GM19452 (cell line): ENCODE measurements at regions not wholly inside any gene's neighbourhood (a gene's known extent, or its start where the extent isn't known, plus 50 kb on each side); places are given as distances from the start of the nearest gene placed in this dataset.

Experiments
- ATAC-seq: cut with Tn5 transposase; IDR thresholded peaks from one replicate; pipeline ENCODE4 v1.9.1; 2021; ENCODE audit not compliant: unreplicated experiment

- no peak for ATAC-seq
Observed at GRCh38 chr2:51490576-51491234, 458.8 kb upstream of the NRXN1 start.

DNA sequence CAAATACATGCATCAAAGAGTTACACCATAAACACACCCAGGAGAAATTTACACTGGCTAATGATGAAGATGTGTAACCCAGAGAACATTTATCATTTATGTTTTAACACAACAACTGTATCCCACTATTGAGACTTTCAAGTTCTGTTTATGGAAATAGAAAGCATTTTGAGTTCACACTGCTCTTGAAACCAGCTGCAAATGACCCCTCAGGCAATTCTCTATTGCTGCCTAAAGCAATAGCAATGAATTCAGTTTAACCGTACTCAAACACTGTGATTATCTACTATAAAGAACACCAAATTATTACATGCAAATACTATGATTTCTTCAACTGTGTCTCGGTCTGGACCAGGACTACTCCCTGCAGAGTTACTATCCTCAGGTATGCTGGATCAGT is 452.7 kb upstream of the NRXN1 start:
- no peak for ATAC-seq

- no peak for ATAC-seq
Observed at GRCh38 chr2:51483720-51484119, 451.8 kb upstream of the NRXN1 start.

DNA sequence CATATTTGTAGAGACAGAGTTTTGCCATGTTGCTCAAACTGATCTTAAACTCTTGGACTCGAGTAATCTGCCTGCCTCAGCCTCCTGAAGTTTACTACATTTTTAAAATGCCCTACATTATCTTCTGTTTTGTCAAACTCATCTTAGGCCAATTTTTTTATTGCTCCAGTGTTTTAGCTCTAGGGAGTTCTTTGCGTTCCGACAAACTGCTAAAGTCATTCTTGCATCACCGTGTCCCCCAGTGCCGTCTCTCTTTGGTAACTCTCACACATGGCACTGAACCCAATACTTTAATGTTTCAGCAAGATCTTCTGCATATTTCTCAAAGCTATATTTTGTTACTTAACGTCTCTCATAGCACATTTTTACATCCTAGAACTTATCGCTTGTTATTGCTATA is 440.9 kb upstream of the NRXN1 start:
- no peak for ATAC-seq

DNA sequence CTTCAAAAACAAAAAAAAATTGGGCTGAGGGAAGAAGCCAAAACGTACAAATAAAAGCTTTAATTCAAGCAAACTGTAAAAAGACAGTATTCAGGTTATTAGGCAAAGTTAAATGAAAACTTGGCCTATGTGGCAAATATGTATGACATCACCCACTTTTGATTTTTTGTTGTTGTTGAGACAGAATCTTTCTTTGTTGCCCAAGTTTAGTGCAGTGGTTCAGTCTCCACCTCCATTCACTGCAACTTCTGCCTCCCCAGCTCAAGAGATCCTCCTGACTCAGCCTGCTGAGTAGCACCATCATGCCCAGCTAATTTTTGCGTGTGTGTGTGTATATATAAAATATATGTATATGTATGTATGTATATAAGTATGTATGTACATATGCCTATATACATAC is 440.4 kb upstream of the NRXN1 start:
- no peak for ATAC-seq

GRCh38 chr2:51469102-51469501 is 437.2 kb upstream of the NRXN1 start:
- ATAC-seq, result no peak

DNA sequence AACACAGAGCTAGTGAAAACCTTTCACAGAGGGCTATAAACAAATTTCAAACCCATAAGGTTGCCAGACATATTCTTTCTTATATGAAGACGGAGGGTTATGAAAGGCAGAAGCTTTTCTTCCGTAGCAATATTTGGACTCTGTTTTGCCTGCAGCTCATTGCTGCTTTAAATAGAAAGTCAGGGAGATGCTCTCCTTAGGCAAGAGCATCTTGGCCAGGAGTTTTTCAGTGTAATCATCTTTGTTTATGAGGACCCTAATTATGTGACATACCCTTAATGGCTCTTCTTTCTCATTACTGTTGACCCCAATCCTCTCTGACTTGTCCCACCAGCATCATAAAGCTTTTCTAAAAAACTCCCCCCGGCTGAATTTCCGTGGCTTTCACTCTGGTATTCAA is 433.4 kb upstream of the NRXN1 start:
- no peak for ATAC-seq

DNA sequence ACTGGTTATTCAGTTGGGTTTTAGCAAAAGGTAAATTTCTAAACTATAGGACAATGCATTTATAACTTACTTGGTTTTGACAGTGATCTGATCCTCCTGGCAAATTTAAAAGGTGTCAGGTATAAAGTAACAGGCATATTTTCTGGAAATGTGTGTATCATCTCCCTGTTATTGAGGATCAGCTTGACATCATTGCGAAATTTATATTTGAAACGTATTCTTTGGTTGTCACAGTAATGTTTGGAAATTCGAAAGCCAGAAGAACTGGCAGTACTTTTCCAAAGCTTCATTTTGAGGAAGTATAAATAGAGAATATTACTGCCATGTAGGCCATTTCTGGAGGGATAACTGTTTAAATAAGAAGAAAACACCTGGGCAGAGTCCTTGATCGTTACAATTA is 422.2 kb upstream of the NRXN1 start:
- no peak for ATAC-seq

- ATAC-seq, result no peak
Observed at GRCh38 chr2:51448911-51449310, 417.0 kb upstream of the NRXN1 start.

DNA sequence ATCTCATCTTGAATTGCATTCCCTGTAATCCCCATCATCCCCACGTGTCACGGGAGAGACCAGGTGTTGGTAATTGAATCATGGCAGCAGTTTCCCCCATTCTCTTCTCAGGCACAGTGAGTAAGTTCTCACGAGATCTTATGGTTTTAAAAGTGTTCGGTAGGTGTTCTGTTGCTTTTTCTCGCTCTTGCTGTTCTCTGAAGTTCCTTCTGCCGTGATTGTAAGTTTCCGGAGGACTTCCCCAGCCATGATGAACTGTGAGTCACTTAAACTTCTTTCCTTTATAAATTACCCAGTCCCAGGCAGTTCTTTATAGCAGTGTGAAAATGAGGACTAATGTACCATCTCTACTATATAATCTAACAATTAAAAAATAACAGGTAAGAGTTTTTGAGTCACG is 409.9 kb upstream of the NRXN1 start:
- ATAC-seq, result no peak

DNA sequence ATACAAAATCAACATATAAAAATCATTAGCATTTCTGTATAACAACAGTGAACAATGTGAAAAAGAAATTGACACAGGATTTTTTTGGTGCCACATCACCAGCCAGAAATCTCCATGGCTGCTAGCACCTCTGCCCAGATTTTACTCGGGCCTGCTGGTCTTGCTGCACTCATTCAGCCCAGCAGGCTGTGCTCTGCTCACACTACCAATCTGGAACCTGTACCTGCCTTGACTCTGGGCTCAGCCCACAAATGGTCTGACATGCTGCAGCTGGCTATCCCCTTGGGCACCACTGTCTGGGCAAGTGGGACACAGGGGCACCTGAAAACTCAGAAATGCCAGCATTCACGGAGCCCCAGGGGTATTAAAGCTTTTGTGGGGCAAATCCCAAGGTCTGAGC is 392.5 kb upstream of the NRXN1 start:
- ATAC-seq, result no peak

DNA sequence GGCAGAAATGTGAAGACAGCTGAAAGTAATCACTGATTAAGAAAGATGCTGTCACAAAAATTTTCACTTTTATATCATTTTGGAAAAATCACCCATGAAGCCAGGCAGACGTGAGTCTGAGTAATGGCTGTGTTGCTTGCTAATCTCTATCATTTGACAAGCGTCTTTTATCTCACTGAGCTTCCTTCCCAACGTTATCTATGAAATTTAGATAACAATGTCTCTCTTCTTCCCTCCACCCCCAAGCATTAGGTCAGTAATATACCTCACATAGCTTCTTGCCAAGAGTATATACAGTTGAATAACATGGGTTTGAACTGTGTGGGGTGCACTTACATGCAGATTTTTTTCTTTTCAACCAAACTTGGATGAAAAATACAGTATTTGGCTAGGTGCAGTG is 388.6 kb upstream of the NRXN1 start:
- ATAC-seq, result no peak

DNA sequence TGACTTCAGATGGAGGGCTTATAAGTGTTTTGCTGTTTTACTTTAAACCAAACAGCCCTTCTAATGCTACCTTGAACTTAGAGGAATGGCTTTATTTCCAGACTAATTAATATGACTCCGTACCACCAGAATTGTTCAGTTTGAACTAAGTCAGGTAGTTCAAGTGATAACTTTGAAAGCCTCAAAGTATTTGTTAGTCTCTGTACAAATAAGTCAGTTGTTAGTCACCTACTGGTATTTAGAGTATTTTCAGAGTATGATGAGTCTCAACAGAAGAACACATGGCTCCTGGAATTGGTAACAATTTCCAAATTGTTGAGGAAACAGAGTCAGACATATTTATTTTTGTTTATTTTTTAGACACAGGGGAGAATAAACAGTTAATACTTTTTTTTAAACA is 381.8 kb upstream of the NRXN1 start:
- no peak for ATAC-seq

DNA sequence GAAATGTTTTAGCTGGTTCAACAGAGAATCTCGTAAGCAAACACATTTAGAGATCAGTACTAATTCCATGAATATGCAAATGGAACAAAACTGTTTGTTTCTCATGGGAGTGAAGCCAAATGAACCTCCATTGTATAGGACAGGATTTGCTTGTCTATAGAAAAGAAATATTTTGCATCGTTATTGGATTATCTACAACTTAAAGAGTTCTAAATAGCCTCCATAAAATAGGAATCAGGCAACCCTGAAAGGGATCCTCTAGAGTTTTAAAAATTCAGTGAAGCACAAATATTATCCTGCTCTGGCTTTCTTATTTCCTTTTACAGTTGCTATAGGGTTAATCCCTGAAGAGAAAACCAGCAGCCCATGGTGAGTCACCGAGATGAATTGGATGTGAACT is 378.4 kb upstream of the NRXN1 start:
- ATAC-seq, result no peak

- no peak for ATAC-seq
Observed at GRCh38 chr2:51409920-51410319, 378.0 kb upstream of the NRXN1 start.

- ATAC-seq, result no peak
Observed at GRCh38 chr2:51404226-51404625, 372.3 kb upstream of the NRXN1 start.

DNA sequence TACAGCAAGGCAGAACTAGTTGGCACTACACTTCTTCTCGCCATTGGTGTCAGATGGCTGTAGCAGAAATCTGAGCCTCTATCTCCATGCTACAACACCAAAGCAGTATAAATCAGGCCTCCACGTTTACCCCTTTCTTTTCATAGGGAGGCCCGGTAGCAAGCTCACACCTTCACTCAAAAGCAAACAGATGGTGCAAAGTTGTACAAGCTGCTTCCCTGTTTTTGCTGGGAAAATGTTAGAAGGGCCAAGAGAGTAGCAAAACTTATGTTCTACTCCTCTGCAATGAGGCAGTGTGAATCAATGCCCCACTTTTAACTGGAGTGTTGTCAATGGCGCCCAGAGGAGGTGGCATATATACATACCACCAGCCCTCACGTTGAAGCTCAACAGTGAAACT is 369.6 kb upstream of the NRXN1 start:
- ATAC-seq, result no peak

DNA sequence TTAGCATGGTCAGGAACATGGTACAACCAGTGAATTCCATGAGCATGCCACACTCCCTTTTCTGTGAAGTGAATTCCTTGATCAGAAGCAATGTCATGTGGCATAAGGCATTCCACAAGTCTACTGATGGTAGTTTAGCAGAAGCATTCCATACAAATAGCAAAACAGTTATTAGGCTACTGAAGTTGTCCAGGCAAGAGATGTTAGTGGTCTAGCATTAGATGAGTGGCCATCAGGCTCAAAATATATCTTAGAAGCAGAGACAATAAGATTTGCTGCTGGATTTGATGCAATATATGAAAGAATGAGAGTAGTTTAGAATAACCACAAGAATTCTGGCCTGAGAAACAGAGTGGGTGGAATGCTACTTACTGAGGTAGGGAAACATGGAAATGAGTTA is 355.3 kb upstream of the NRXN1 start:
- no peak for ATAC-seq

- ATAC-seq, result no peak
Observed at GRCh38 chr2:51379997-51380396, 348.1 kb upstream of the NRXN1 start.

GRCh38 chr2:51368250-51368649 is 336.3 kb upstream of the NRXN1 start:
- no peak for ATAC-seq

DNA sequence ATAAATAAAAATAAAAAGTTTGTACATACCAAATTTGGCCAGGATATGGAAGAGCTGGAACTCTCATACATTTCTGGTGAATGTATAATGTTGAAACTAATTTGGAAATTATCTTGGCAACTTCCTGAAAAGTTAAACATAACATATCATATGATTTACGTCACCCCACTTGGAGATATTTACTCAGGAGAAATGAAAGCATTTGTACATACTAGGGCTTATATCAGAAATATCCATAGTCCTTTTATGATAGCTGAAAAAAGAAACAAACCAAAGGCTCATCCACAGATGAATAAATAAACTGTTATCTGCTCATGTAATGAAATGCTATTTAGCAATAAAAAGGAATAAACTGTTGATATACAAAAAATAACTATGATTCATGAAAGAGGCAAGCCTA is 318.2 kb upstream of the NRXN1 start:
- no peak for ATAC-seq

DNA sequence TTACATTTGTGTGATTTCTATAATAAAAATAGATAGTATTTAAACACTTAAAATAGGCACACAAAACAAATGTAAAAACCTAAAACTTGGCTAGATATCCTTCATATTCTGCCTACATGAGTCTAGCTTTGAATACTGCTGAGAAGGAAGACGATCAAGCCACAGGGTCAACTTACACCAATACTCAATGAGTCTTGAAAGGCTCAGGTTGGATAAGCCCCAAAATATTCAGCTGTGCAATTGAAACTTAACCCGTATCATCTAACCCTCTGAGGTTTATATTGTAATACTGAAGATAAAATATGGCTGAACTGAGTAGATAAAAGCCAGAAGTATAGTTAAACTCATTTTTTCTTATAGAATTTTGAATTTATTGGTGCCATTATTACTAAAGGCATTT is 313.0 kb upstream of the NRXN1 start:
- ATAC-seq, result no peak
